GM23338 (cell line): ENCODE measurements at regions not wholly inside any gene's neighbourhood (a gene's known extent, or its start where the extent isn't known, plus 50 kb on each side); places are given as distances from the start of the nearest gene placed in this dataset.

Experiments
- ATAC-seq: fragments of 200-7000 bp; cut with Tn5 transposase; 3 replicates; pipeline ENCODE4 v1.9.1; 2020
- DNase-seq: peaks from one replicate; pipeline ENCODE4 v3.0.0-alpha.2; 2015; ENCODE audit warnings: low spot score
- H2AFZ ChIP-seq: fragments of 200-600 bp; sonication (generic); 2 replicates; pipeline ENCODE4 v1.8.0; 2016; ENCODE audit warnings: antibody characterized with exemption, mild to moderate bottlenecking, moderate library complexity
- H3F3A ChIP-seq: fragments of 200-600 bp; sonication (generic); replicated peaks from 2 replicates; pipeline ENCODE4 v1.8.0; 2017; ENCODE audit warnings: antibody characterized with exemption, mixed run types, low read depth
- H3K27ac ChIP-seq: fragments of 200-600 bp; sonication (generic); 2 replicates; pipeline ENCODE4 v1.6.1; 2016; ENCODE audit warnings: low read depth
- H3K27me3 ChIP-seq: fragments of 200-600 bp; sonication (generic); 2 replicates; pipeline ENCODE4 v1.8.0; 2016; ENCODE audit warnings: mild to moderate bottlenecking, mixed run types, moderate library complexity; ENCODE audit not compliant: insufficient read depth
- H3K36me3 ChIP-seq: fragments of 200-600 bp; sonication (generic); 2 replicates; pipeline ENCODE4 v1.8.0; 2016; ENCODE audit warnings: mild to moderate bottlenecking; ENCODE audit not compliant: insufficient read depth
- H3K4me1 ChIP-seq: fragments of 200-600 bp; sonication (generic); 2 replicates; pipeline ENCODE4 v1.8.0; 2016; ENCODE audit warnings: mild to moderate bottlenecking, moderate library complexity; ENCODE audit not compliant: insufficient read depth
- H3K4me2 ChIP-seq: fragments of 200-600 bp; sonication (generic); 2 replicates; pipeline ENCODE4 v1.7.1; 2017; ENCODE audit warnings: mixed run types
- H3K4me3 ChIP-seq: fragments of 200-600 bp; sonication (generic); 2 replicates; pipeline ENCODE4 v1.6.1; 2016; ENCODE audit warnings: mixed run types
- H3K79me2 ChIP-seq: fragments of 200-600 bp; sonication (generic); replicated peaks from 2 replicates; pipeline ENCODE4 v1.8.0; 2017; ENCODE audit warnings: mild to moderate bottlenecking; ENCODE audit not compliant: insufficient read depth
- H3K9me2 ChIP-seq: fragments of 200-600 bp; sonication (generic); 2 replicates; pipeline ENCODE4 v1.8.0; 2017; ENCODE audit not compliant: insufficient read depth
- H4K20me1 ChIP-seq: fragments of 200-600 bp; sonication (generic); replicated peaks from 2 replicates; pipeline ENCODE4 v1.8.0; 2017; ENCODE audit warnings: mild to moderate bottlenecking; ENCODE audit not compliant: insufficient read depth
- H3K27ac Mint-ChIP-seq: 2 replicates; pipeline ENCODE4 v1.8.0; 2020; ENCODE audit warnings: inconsistent platforms, mild to moderate bottlenecking, moderate library complexity, mixed read lengths
- H3K27me3 Mint-ChIP-seq: 3 replicates; pipeline ENCODE4 v1.8.0; 2022; ENCODE audit warnings: low read depth, mild to moderate bottlenecking, moderate library complexity, mixed read lengths, inconsistent platforms; ENCODE audit not compliant: insufficient read depth, poor library complexity
- H3K36me3 Mint-ChIP-seq: 3 replicates; pipeline ENCODE4 v1.8.0; 2021; ENCODE audit warnings: low read depth, mild to moderate bottlenecking, inconsistent platforms, moderate library complexity, mixed read lengths
- H3K4me1 Mint-ChIP-seq: 3 replicates; pipeline ENCODE4 v1.8.0; 2020; ENCODE audit warnings: mild to moderate bottlenecking, inconsistent platforms, mixed read lengths
- H3K4me3 Mint-ChIP-seq: 3 replicates; pipeline ENCODE4 v1.8.0; 2021; ENCODE audit warnings: moderate library complexity, mild to moderate bottlenecking, inconsistent platforms, mixed read lengths
- H3K9me3 Mint-ChIP-seq: 3 replicates; pipeline ENCODE4 v1.8.0; 2020; ENCODE audit warnings: moderate library complexity, mild to moderate bottlenecking, inconsistent platforms, mixed read lengths
- CREB1 ChIP-seq: fragments of 250-450 bp; sonication (Bioruptor Pico); IDR thresholded peaks from 2 replicates; pipeline ENCODE4 v1.5.0; 2020; ENCODE audit warnings: low read depth, mild to moderate bottlenecking, moderate library complexity
- EZH2 ChIP-seq: fragments of 200-600 bp; sonication (generic); IDR thresholded peaks from one replicate; pipeline ENCODE4 v1.8.0; 2017; ENCODE audit warnings: antibody characterized with exemption, mild to moderate bottlenecking, low read depth; ENCODE audit not compliant: unreplicated experiment
- EZH2phosphoT487 ChIP-seq: fragments of 200-600 bp; sonication (generic); IDR thresholded peaks from one replicate; pipeline ENCODE4 v1.8.1; 2018; ENCODE audit warnings: antibody characterized with exemption; ENCODE audit not compliant: unreplicated experiment
- JUNB ChIP-seq: IDR thresholded peaks from one replicate; pipeline ENCODE4 v1.6.1; 2016; ENCODE audit warnings: antibody characterized with exemption; ENCODE audit not compliant: unreplicated experiment
- POLR2AphosphoS5 ChIP-seq: IDR thresholded peaks from 2 replicates; pipeline ENCODE4 v1.6.1; 2016; ENCODE audit warnings: antibody characterized with exemption, low read depth
- ZNF114 ChIP-seq: fragments of 250-450 bp; sonication (Bioruptor Pico); IDR thresholded peaks from 2 replicates; pipeline ENCODE4 v1.5.0; 2020; ENCODE audit warnings: mild to moderate bottlenecking, moderate library complexity
- ZNF331 ChIP-seq: fragments of 250-450 bp; sonication (Bioruptor Pico); IDR thresholded peaks from 2 replicates; pipeline ENCODE4 v1.5.0; 2020; ENCODE audit warnings: low read depth, mild to moderate bottlenecking, moderate library complexity
- TF ChIP-seq, protein P1 (sequence below): IDR thresholded peaks from 2 replicates; pipeline ENCODE4 v1.6.1; 2016; ENCODE audit warnings: antibody characterized with exemption
- TF ChIP-seq, protein P2 (sequence below): IDR thresholded peaks from one replicate; pipeline ENCODE4 v1.6.1; 2018; ENCODE audit warnings: antibody characterized with exemption; ENCODE audit not compliant: unreplicated experiment
- TF ChIP-seq, protein P3 (sequence below), 2 experiments: fragments of 200-600 bp in 1 of 2; sonication (generic) in 1 of 2; conservative IDR thresholded peaks; 2 replicates each; pipeline versions ENCODE4 v1.5.1 to v1.6.1; 2016 to 2017; ENCODE audit warnings: antibody characterized with exemption in 2 of 2, low read depth in 2 of 2, mild to moderate bottlenecking in 2 of 2, moderate library complexity in 1 of 2
- TF ChIP-seq, protein P4 (sequence below): fragments of 250-450 bp; sonication (Bioruptor Pico); IDR thresholded peaks from 2 replicates; pipeline ENCODE4 v1.5.0; 2020; ENCODE audit warnings: mild to moderate bottlenecking, moderate library complexity

DNA sequence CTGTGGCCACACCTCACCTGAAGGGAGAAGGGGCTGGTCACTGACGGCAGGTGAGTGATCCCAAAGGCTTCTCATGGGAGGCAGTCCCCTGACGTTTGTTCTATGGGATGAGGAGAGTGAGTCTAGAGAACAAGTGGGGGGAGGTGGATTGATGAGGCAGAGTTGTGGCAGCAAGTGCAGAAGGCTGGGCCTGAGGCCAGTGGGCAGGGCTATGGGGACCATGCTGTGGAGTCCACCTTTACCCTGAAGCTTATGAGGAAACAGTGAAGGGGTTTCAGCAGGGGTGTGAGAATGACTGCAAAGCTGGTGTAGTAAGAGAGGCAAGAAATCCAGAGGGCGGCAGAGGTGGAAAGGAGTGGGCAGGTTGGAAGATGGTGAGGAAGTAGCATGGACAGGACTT lies 96.9 kb upstream of the PFN2 start (continued):
- TF ChIP-seq, protein P1, sequence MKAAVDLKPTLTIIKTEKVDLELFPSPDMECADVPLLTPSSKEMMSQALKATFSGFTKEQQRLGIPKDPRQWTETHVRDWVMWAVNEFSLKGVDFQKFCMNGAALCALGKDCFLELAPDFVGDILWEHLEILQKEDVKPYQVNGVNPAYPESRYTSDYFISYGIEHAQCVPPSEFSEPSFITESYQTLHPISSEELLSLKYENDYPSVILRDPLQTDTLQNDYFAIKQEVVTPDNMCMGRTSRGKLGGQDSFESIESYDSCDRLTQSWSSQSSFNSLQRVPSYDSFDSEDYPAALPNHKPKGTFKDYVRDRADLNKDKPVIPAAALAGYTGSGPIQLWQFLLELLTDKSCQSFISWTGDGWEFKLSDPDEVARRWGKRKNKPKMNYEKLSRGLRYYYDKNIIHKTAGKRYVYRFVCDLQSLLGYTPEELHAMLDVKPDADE: no peak
- TF ChIP-seq EZH2 (no peak), ZNF331 (no peak), EZH2phosphoT487 (no peak), POLR2AphosphoS5 (no peak), ZNF114 (CRISPR knock-in tag) (no peak)
- TF ChIP-seq, protein P2, sequence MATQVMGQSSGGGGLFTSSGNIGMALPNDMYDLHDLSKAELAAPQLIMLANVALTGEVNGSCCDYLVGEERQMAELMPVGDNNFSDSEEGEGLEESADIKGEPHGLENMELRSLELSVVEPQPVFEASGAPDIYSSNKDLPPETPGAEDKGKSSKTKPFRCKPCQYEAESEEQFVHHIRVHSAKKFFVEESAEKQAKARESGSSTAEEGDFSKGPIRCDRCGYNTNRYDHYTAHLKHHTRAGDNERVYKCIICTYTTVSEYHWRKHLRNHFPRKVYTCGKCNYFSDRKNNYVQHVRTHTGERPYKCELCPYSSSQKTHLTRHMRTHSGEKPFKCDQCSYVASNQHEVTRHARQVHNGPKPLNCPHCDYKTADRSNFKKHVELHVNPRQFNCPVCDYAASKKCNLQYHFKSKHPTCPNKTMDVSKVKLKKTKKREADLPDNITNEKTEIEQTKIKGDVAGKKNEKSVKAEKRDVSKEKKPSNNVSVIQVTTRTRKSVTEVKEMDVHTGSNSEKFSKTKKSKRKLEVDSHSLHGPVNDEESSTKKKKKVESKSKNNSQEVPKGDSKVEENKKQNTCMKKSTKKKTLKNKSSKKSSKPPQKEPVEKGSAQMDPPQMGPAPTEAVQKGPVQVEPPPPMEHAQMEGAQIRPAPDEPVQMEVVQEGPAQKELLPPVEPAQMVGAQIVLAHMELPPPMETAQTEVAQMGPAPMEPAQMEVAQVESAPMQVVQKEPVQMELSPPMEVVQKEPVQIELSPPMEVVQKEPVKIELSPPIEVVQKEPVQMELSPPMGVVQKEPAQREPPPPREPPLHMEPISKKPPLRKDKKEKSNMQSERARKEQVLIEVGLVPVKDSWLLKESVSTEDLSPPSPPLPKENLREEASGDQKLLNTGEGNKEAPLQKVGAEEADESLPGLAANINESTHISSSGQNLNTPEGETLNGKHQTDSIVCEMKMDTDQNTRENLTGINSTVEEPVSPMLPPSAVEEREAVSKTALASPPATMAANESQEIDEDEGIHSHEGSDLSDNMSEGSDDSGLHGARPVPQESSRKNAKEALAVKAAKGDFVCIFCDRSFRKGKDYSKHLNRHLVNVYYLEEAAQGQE: no peak
- TF ChIP-seq, protein P3, sequence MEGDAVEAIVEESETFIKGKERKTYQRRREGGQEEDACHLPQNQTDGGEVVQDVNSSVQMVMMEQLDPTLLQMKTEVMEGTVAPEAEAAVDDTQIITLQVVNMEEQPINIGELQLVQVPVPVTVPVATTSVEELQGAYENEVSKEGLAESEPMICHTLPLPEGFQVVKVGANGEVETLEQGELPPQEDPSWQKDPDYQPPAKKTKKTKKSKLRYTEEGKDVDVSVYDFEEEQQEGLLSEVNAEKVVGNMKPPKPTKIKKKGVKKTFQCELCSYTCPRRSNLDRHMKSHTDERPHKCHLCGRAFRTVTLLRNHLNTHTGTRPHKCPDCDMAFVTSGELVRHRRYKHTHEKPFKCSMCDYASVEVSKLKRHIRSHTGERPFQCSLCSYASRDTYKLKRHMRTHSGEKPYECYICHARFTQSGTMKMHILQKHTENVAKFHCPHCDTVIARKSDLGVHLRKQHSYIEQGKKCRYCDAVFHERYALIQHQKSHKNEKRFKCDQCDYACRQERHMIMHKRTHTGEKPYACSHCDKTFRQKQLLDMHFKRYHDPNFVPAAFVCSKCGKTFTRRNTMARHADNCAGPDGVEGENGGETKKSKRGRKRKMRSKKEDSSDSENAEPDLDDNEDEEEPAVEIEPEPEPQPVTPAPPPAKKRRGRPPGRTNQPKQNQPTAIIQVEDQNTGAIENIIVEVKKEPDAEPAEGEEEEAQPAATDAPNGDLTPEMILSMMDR (conservative IDR thresholded peaks at IDR 0.05; ENCODE audit: low read depth in 2 of 2): no peak

DNA sequence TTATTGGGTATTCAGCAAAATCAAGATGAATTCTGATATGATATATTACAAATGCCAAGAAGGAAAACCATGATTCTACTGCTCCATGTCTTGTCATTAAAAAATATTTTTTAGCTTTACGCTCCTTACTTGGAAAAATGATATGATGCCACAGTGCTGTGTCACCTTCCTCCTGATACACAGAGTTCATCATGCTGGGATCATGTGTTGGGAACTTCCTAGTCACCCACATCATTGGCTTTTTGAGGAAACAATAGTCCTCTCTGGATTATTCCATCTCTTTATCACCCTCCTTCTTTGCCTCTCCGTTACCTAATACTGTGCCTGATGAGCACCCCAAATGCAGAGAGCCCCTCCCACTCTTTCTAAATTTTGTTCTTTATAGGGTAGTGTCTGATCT lies 94.3 kb upstream of the PFN2 start:
- Histone ChIP-seq H3K4me3 (no peak overlapping the region), H3K36me3 (no peaks in the 10 kb centered on the region), H3K4me1 (peaks cover under 1% of the 10 kb centered on the region; the same call in 1 of the 2 replicates), H3K79me2 (no peaks in the 10 kb centered on the region), H3K27me3 (no peaks in the 10 kb centered on the region), H2AFZ (no peak overlapping the region), H3K9me2 (0 out of 2 replicates have a peak, but pooled peaks cover 4% of the 10 kb centered on the region), H4K20me1 (no peaks in the 10 kb centered on the region), H3K4me2 (no peak overlapping the region), H3K27ac (no peak overlapping the region), H3F3A (no peaks in the 10 kb centered on the region)
- H3K27ac Mint-ChIP-seq: no peak overlapping the region
- no peaks in the 10 kb centered on the region for H3K27me3 Mint-ChIP-seq
- no peaks in the 10 kb centered on the region for H3K9me3 Mint-ChIP-seq
- no peak for ATAC-seq
- no peak for DNase-seq
- H3K4me1 Mint-ChIP-seq: no peaks in the 10 kb centered on the region; the same call in 1 of the 3 replicates
- H3K36me3 Mint-ChIP-seq: no peaks in the 10 kb centered on the region
- no peak overlapping the region for H3K4me3 Mint-ChIP-seq
- TF ChIP-seq POLR2AphosphoS5 (no peak), JUNB (no peak), CREB1 (no peak)
- TF ChIP-seq, protein P4, sequence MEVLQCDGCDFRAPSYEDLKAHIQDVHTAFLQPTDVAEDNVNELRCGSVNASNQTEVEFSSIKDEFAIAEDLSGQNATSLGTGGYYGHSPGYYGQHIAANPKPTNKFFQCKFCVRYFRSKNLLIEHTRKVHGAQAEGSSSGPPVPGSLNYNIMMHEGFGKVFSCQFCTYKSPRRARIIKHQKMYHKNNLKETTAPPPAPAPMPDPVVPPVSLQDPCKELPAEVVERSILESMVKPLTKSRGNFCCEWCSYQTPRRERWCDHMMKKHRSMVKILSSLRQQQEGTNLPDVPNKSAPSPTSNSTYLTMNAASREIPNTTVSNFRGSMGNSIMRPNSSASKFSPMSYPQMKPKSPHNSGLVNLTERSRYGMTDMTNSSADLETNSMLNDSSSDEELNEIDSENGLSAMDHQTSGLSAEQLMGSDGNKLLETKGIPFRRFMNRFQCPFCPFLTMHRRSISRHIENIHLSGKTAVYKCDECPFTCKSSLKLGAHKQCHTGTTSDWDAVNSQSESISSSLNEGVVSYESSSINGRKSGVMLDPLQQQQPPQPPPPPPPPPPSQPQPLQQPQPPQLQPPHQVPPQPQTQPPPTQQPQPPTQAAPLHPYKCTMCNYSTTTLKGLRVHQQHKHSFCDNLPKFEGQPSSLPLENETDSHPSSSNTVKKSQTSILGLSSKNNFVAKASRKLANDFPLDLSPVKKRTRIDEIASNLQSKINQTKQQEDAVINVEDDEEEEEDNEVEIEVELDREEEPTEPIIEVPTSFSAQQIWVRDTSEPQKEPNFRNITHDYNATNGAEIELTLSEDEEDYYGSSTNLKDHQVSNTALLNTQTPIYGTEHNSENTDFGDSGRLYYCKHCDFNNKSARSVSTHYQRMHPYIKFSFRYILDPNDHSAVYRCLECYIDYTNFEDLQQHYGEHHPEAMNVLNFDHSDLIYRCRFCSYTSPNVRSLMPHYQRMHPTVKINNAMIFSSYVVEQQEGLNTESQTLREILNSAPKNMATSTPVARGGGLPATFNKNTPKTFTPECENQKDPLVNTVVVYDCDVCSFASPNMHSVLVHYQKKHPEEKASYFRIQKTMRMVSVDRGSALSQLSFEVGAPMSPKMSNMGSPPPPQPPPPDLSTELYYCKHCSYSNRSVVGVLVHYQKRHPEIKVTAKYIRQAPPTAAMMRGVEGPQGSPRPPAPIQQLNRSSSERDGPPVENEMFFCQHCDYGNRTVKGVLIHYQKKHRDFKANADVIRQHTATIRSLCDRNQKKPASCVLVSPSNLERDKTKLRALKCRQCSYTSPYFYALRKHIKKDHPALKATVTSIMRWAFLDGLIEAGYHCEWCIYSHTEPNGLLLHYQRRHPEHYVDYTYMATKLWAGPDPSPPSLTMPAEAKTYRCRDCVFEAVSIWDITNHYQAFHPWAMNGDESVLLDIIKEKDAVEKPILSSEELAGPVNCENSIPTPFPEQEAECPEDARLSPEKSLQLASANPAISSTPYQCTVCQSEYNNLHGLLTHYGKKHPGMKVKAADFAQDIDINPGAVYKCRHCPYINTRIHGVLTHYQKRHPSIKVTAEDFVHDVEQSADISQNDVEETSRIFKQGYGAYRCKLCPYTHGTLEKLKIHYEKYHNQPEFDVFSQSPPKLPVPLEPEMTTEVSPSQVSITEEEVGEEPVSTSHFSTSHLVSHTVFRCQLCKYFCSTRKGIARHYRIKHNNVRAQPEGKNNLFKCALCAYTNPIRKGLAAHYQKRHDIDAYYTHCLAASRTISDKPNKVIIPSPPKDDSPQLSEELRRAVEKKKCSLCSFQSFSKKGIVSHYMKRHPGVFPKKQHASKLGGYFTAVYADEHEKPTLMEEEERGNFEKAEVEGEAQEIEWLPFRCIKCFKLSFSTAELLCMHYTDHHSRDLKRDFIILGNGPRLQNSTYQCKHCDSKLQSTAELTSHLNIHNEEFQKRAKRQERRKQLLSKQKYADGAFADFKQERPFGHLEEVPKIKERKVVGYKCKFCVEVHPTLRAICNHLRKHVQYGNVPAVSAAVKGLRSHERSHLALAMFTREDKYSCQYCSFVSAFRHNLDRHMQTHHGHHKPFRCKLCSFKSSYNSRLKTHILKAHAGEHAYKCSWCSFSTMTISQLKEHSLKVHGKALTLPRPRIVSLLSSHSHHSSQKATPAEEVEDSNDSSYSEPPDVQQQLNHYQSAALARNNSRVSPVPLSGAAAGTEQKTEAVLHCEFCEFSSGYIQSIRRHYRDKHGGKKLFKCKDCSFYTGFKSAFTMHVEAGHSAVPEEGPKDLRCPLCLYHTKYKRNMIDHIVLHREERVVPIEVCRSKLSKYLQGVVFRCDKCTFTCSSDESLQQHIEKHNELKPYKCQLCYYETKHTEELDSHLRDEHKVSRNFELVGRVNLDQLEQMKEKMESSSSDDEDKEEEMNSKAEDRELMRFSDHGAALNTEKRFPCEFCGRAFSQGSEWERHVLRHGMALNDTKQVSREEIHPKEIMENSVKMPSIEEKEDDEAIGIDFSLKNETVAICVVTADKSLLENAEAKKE (CRISPR knock-in tag): no peak
- TF ChIP-seq, protein P1: no peak
